Prostate gland (tissue), 2 donors: ENCODE measurements at regions not wholly inside any gene's neighbourhood (a gene's known extent, or its start where the extent isn't known, plus 50 kb on each side); places are given as distances from the start of the nearest gene placed in this dataset.

Experiments used
- DNase-seq: peaks from one replicate; pipeline ENCODE4 v3.0.0-alpha.2; 2019; ENCODE audit warnings: low spot score
- H3K27ac ChIP-seq, 2 donors: fragments of 200-600 bp; sonication (generic); 2 replicates each; pipeline ENCODE4 v1.5.1; 2017 to 2019
- H3K27me3 ChIP-seq: fragments of 200-600 bp; sonication (generic); replicated peaks from 2 replicates; pipeline ENCODE4 v1.5.1; 2019; ENCODE audit not compliant: insufficient read depth
- H3K36me3 ChIP-seq, 2 donors: fragments of 200-600 bp; sonication (generic); 1 replicate in 1 of 2; 2 replicates in 1 of 2; pipeline versions ENCODE4 v1.5.1 to v1.8.1; 2017 to 2019
- H3K4me1 ChIP-seq: fragments of 200-600 bp; sonication (generic); replicated peaks from 2 replicates; pipeline ENCODE4 v1.5.1; 2019
- H3K4me3 ChIP-seq, 2 donors: fragments of 200-600 bp; sonication (generic); 2 replicates each; pipeline ENCODE4 v1.5.1; 2017 to 2019
- H3K9me3 ChIP-seq: fragments of 200-600 bp; sonication (generic); 2 replicates; pipeline ENCODE4 v1.5.1; 2017
- POLR2A ChIP-seq: fragments of 450-650 bp; IDR thresholded peaks from one replicate; pipeline ENCODE4 v1.6.1; 2016; ENCODE audit warnings: antibody characterized with exemption, mild to moderate bottlenecking
- POLR2AphosphoS5 ChIP-seq: sonication (generic); formaldehyde crosslinking; IDR thresholded peaks from one replicate; pipeline ENCODE4 v1.6.1; 2017; ENCODE audit warnings: antibody characterized with exemption
- WGBS: methylation state at CpG from one replicate; pipeline ENCODE4 v1.1.5; 2018; 5-methylcytosine and 5-hydroxymethylcytosine counted together
- intact Hi-C: fragments of 100-400 bp; cut with DNase I; formaldehyde crosslinking; loops from one replicate; pipeline ENCODE4 v1.14.2; 2022
- TF ChIP-seq, protein P1 (sequence below), 4 experiments: fragments of 200-600 bp in 2 of 4; fragments of 450-650 bp in 2 of 4; sonication (generic) in 2 of 4; IDR thresholded peaks; 1 replicate in 3 of 4; 2 replicates in 1 of 4; pipeline ENCODE4 v1.5.1; 2016 to 2019; ENCODE audit warnings: antibody characterized with exemption in 4 of 4, mild to moderate bottlenecking in 2 of 4, moderate library complexity in 2 of 4

DNA sequence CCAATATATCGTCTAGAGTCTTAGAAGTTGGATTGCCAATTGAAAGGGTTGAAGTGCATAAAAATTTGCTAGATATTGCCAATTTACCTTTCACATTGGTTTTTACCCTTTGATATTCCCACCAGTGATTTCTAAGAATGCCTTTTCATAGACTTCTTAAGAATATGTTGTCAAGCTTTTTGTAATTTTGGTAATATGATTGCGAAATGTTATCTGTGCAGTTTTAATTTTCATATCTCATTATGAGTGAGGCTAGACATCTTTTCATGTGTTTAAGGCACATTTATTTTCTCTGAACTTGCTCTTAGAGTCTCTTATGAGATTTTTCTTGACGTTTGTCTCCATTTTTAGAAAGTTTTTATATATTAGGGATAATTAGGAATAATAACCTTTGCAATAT is 567.2 kb downstream of the CCSER2 start:
- 81% methylated on average over 3 of the region's 3 CpGs for WGBS
- no peak for DNase-seq
- Histone ChIP-seq H3K36me3 (no peaks in the 10 kb centered on the region), H3K27me3 (no peaks in the 10 kb centered on the region), H3K27ac (no peak overlapping the region), H3K9me3 (no peaks in the 10 kb centered on the region), H3K4me3 (no peak overlapping the region), H3K4me1 (no peaks in the 10 kb centered on the region)
- intact Hi-C loops = no loop called here
- TF ChIP-seq POLR2AphosphoS5 (no peak), POLR2A (no peak)
- TF ChIP-seq, protein P1, sequence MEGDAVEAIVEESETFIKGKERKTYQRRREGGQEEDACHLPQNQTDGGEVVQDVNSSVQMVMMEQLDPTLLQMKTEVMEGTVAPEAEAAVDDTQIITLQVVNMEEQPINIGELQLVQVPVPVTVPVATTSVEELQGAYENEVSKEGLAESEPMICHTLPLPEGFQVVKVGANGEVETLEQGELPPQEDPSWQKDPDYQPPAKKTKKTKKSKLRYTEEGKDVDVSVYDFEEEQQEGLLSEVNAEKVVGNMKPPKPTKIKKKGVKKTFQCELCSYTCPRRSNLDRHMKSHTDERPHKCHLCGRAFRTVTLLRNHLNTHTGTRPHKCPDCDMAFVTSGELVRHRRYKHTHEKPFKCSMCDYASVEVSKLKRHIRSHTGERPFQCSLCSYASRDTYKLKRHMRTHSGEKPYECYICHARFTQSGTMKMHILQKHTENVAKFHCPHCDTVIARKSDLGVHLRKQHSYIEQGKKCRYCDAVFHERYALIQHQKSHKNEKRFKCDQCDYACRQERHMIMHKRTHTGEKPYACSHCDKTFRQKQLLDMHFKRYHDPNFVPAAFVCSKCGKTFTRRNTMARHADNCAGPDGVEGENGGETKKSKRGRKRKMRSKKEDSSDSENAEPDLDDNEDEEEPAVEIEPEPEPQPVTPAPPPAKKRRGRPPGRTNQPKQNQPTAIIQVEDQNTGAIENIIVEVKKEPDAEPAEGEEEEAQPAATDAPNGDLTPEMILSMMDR (IDR thresholded peaks at IDR 0.05) = no peak

GRCh38 chr10:84896909-84897308 is 568.5 kb downstream of the CCSER2 start:
- no peaks in the 10 kb centered on the region for H3K27me3 ChIP-seq
- H3K36me3 ChIP-seq = no peaks in the 10 kb centered on the region
- intact Hi-C loops = no loop called here
- DNase-seq = no peak
- no peak overlapping the region for H3K27ac ChIP-seq
- WGBS = 82% methylated on average over 2 of the region's 2 CpGs
- H3K4me3 ChIP-seq = no peak overlapping the region
- no peaks in the 10 kb centered on the region for H3K4me1 ChIP-seq
- TF ChIP-seq, protein P1 (IDR thresholded peaks at IDR 0.05) = no peak
- TF ChIP-seq POLR2AphosphoS5 (no peak), POLR2A (no peak)
- H3K9me3 ChIP-seq = no peaks in the 10 kb centered on the region

DNA sequence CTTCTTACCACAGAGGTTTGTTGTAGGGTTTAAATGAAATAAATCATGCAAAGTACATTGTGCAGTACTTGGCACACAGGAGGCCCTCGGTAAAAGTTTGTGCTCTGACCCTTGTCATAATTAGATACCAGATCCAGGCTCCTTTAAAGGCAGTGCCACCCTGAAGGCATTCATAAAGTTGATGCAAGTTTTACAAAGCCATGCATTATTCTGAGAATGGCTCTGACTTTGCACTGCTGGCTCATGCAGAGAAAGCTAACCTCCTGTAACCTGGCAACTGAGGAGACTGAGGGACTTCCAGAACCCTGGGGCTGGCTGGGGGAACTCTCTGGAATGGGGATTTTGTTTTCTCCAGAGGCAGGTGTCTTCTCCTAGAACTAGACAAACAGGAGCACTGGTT is 570.9 kb downstream of the CCSER2 start:
- no peak for TF ChIP-seq POLR2A
- no peak for TF ChIP-seq POLR2AphosphoS5
- TF ChIP-seq, protein P1 (IDR thresholded peaks at IDR 0.05) = no peak
- WGBS = 20% methylated on average over 1 of the region's 1 CpG
- Histone ChIP-seq H3K36me3 (no peaks in the 10 kb centered on the region), H3K4me1 (no peaks in the 10 kb centered on the region), H3K27ac (no peak overlapping the region), H3K27me3 (no peaks in the 10 kb centered on the region), H3K9me3 (no peaks in the 10 kb centered on the region), H3K4me3 (no peak overlapping the region)
- intact Hi-C loops = no loop called here
- no peak for DNase-seq

GRCh38 chr10:84900141-84900540 is 571.8 kb downstream of the CCSER2 start:
- TF ChIP-seq POLR2AphosphoS5 (no peak), POLR2A (no peak)
- TF ChIP-seq, protein P1 (IDR thresholded peaks at IDR 0.05) = no peak
- intact Hi-C loops = no loop called here
- Histone ChIP-seq H3K4me3 (no peak overlapping the region), H3K27ac (no peak overlapping the region), H3K4me1 (no peaks in the 10 kb centered on the region), H3K9me3 (no peaks in the 10 kb centered on the region), H3K36me3 (no peaks in the 10 kb centered on the region), H3K27me3 (no peaks in the 10 kb centered on the region)
- WGBS = 81% methylated on average over 2 of the region's 2 CpGs
- DNase-seq = no peak

DNA sequence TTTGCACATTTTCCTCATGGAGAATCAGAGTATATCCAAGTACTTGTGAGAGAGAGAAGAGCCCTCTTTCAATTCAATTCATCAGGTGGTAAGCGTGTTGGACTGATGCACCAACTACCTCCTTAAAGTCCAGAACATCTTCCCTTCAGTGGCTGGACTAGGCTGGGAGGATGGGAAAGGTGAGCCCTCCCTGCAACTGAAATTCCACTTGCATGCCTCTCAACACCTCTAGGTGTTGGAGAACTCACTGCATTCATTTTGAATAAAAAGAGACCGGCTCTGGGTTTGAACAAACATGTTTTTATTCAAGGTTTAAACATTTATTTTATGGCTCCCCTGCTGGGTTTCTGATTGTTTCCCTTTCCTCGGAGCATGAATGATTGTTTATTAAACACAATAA is 573.5 kb downstream of the CCSER2 start:
- no peak for DNase-seq
- no peaks in the 10 kb centered on the region for H3K9me3 ChIP-seq
- 70% methylated on average over 3 of the region's 3 CpGs for whole genome bisulfite sequencing
- intact Hi-C loops = no loop called here
- H3K27ac ChIP-seq = no peak overlapping the region
- no peaks in the 10 kb centered on the region for H3K27me3 ChIP-seq
- no peaks in the 10 kb centered on the region for H3K4me1 ChIP-seq
- H3K4me3 ChIP-seq = no peak overlapping the region
- TF ChIP-seq, protein P1 (IDR thresholded peaks at IDR 0.05) = no peak
- no peak for TF ChIP-seq POLR2AphosphoS5
- TF ChIP-seq POLR2A = no peak
- no peaks in the 10 kb centered on the region for H3K36me3 ChIP-seq
